GM10266 (cell line): ENCODE measurements at regions not wholly inside any gene's neighbourhood (a gene's known extent, or its start where the extent isn't known, plus 50 kb on each side); places are given as distances from the start of the nearest gene placed in this dataset.

Experiments used
- DNase-seq: peaks from one replicate; pipeline ENCODE4 v3.0.0; 2012; ENCODE audit errors: extremely low spot score
- TF ChIP-seq, protein P1 (sequence below): IDR thresholded peaks from 2 replicates; pipeline ENCODE4 v1.5.1; 2012; ENCODE audit warnings: mild to moderate bottlenecking, low read depth; ENCODE audit not compliant: control insufficient read depth, insufficient read depth; ENCODE audit errors: missing control alignments

DNA sequence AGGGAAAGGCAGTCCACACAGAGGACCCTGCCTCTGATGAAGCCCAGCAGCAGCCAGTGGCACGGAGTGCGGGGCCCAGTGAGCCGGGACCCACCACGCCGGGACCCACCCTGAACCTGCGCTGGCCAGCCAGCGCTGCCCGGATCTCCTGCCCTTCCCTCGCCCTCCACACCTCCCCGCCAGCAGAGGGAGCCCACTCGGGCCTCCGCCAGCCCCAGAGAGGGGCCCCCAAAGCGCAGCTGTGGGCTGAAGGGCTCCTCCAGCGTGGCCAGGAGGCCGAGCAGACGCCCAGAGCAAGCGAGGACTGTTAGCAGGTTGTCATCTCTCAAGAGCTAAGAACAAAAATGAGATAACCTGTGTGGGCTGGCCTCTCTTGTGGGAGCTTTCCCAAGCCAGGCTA lies 81.3 kb upstream of the ATP10A start:
- no peak for DNase-seq
- TF ChIP-seq, protein P1, sequence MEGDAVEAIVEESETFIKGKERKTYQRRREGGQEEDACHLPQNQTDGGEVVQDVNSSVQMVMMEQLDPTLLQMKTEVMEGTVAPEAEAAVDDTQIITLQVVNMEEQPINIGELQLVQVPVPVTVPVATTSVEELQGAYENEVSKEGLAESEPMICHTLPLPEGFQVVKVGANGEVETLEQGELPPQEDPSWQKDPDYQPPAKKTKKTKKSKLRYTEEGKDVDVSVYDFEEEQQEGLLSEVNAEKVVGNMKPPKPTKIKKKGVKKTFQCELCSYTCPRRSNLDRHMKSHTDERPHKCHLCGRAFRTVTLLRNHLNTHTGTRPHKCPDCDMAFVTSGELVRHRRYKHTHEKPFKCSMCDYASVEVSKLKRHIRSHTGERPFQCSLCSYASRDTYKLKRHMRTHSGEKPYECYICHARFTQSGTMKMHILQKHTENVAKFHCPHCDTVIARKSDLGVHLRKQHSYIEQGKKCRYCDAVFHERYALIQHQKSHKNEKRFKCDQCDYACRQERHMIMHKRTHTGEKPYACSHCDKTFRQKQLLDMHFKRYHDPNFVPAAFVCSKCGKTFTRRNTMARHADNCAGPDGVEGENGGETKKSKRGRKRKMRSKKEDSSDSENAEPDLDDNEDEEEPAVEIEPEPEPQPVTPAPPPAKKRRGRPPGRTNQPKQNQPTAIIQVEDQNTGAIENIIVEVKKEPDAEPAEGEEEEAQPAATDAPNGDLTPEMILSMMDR = no peak

DNA sequence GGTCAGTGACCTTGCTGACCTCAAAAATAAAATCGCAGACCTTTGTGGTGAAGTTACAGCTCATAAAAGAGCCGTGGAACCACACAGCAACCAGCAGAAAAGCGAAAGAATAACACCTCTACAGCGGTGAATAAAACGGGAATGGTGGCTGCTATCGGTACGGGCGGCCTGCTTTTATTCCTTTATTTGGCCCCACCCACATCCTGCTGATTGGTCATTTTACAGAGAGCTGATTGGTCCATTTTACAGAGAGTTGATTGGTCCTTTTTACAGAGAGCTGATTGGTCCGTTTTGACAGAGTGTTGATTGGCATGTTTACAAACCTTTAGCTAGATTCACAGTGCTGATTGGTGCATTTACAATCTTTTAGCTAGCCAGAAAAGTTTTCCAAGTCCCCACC lies 80.7 kb upstream of the ATP10A start:
- DNase-seq = no peak

DNA sequence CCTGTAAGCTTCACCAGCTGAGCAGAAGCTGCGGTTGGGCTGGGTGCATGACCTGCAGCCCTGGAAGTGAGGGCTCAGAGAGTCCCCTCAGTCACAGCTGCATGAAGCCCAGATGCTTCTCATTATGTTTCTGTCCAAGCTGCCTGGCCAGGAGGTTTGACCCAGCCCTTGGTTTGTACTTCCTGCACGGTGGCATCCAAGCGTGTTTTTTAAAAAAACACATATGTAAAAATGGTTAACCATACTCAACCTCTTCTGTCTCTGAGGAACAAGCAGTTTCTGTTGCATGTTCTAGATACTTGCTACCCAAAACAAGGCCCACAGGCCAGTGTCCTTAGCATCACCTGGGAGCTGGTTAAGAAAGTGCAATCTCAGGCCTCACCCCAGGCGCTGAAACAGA lies 76.0 kb upstream of the ATP10A start:
- DNase-seq = no peak

More for the DNA sequence above, 80.7 kb upstream of the ATP10A start:
- TF ChIP-seq, protein P1 = no peak

DNA sequence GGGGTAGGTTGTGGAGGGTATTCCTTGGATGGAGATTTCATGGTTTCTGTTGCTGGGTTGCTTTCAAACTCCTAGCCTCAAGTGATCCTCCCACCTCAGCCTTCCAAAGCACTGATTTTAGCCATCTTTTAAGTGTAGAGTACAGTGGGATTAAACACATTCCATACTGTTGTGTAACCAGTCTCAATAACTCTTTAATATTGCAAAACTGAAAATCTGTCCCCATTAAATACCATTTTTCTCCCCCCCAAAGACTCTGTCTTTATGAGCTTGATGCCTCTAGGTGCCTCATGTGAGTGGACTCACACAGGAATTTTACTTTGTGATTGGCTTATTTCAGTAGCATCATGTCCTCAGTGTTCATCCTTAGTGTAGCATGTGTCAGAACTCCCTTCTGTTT lies 74.7 kb upstream of the ATP10A start:
- no peak for DNase-seq
- TF ChIP-seq, protein P1 = no peak

More for the DNA sequence above, 76.0 kb upstream of the ATP10A start:
- TF ChIP-seq, protein P1 = no peak

DNA sequence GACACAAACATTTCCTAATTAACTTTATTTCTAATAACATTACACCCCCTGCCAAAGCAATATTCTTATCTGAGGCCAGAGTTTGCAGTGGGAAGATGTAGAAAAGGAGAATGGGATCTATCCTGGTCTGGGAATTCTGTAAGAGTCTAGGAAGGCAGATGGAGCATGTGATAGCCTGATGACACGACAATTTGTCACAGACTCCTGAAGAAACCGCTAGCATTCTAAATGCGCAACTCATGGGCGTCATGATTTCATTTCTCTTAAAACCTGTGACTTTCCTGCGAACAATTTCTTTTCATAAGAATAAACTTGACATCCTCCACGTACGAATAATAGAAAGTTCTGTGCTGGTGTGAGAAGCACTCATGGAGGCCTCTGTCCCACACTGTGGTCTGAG lies 72.9 kb upstream of the ATP10A start:
- DNase-seq = no peak
- TF ChIP-seq, protein P1 = no peak

DNA sequence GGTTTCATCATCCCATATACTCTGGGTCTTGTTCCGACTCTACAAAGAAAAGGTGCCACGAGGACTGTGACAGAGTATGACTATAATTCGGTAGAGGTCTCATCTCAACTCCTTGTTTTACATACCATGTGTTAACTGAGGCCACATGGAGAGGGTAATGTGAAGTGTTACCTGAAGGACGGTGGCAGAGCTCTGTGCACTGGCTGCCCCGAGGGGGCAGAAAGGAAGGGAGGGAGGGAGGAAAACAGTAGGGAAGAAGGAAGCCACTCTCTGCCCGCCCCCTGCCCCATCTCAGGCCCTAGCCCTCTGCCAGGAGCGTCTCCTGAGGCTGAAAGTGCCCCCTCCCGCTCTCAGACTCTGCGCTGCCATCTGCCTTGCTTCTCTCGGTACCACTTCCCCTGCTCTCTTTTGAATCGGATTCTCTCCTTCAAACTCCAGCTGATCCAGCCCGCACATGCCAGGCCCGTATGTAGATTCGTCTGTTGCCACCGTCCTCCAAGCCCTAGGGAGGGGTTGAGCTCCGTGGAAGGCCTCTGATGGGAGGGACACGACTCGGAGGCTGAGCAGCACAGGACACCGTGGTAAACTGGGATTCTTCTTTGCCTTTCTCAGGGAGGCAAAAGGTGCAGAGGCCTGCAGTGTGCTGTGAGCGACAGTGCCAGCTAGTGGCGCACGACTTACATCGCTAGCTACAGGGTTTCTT lies 70.5 kb upstream of the ATP10A start:
- DNase-seq = no peak
- TF ChIP-seq, protein P1 = no peak

DNA sequence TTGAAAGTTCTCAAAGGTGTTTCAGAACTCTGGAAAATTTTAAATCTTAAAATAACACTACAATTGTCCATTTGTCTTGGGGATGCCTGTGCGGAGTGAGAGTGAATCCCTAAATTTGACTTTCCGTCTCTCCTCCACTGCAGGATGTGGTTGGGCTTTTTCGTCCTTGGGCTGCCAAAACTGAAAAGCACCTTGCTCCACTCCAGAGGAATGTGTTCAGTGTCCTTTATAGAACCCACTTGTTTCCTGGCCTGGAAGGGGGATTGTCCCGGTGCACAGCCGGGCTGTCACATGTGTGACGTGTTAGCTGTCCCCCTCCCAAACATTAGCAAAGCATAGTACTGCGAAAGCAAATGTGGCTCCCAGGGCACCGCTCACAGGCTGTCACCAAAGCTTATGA lies 69.6 kb upstream of the ATP10A start:
- TF ChIP-seq, protein P1 = no peak
- no peak for DNase-seq
